ENCODE measurements at regions not wholly inside any gene's neighbourhood (a gene's known extent, or its start where the extent isn't known, plus 50 kb on each side); places are given as distances from the start of the nearest gene placed in this dataset.

DNA sequence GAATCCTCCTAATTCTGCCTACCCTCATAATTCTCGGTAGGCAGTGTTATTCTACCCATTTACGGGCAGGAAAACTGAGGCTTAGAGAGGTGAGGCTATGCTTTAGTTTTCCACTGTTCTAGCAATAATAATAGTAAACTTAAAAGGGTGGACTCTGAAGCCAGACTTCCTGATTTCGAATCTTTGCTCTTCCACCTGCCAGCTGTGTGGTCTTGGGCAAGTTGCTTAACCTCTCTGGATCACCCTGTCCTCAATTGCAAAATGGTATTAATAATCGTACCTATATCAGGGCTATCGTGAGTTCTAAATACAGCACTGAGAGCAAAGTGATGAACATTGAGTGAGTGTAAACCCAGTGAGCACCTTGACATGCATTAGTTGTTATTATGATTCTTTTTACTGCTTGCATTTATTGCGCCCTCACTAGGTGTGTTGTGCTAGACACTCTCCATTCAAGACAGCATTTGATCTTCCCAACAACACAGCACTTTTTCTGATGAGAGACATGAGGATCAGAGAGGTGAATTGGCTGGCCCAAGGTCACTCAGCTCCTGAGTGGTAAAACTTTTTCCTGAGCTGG is 102.3 kb upstream of the CSF3R start:
- H3K27ac ChIP-seq, result no peak overlapping the region
- intact Hi-C loops (cut with DNase I), result no loop called here
- no peaks in the 10 kb centered on the region for H3K36me3 ChIP-seq
- DNase-seq (ENCODE audit: low spot score), result no peak
- TF ChIP-seq POLR2A (IDR thresholded peaks at IDR 0.05) (no peak), POLR2AphosphoS5 (IDR thresholded peaks at IDR 0.05) (no peak)
- TF ChIP-seq, protein P1, sequence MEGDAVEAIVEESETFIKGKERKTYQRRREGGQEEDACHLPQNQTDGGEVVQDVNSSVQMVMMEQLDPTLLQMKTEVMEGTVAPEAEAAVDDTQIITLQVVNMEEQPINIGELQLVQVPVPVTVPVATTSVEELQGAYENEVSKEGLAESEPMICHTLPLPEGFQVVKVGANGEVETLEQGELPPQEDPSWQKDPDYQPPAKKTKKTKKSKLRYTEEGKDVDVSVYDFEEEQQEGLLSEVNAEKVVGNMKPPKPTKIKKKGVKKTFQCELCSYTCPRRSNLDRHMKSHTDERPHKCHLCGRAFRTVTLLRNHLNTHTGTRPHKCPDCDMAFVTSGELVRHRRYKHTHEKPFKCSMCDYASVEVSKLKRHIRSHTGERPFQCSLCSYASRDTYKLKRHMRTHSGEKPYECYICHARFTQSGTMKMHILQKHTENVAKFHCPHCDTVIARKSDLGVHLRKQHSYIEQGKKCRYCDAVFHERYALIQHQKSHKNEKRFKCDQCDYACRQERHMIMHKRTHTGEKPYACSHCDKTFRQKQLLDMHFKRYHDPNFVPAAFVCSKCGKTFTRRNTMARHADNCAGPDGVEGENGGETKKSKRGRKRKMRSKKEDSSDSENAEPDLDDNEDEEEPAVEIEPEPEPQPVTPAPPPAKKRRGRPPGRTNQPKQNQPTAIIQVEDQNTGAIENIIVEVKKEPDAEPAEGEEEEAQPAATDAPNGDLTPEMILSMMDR (IDR thresholded peaks at IDR 0.05), result no peak
- WGBS, result 80% methylated on average over 6 of the region's 6 CpGs
- no peaks in the 10 kb centered on the region for H3K9me3 ChIP-seq
- no peaks in the 10 kb centered on the region for H3K4me1 ChIP-seq (replicated peaks)
- peaks cover 12% of the 10 kb centered on the region for H3K27me3 ChIP-seq (replicated peaks; ENCODE audit: insufficient read depth)
- H3K4me3 ChIP-seq, result no peak overlapping the region

DNA sequence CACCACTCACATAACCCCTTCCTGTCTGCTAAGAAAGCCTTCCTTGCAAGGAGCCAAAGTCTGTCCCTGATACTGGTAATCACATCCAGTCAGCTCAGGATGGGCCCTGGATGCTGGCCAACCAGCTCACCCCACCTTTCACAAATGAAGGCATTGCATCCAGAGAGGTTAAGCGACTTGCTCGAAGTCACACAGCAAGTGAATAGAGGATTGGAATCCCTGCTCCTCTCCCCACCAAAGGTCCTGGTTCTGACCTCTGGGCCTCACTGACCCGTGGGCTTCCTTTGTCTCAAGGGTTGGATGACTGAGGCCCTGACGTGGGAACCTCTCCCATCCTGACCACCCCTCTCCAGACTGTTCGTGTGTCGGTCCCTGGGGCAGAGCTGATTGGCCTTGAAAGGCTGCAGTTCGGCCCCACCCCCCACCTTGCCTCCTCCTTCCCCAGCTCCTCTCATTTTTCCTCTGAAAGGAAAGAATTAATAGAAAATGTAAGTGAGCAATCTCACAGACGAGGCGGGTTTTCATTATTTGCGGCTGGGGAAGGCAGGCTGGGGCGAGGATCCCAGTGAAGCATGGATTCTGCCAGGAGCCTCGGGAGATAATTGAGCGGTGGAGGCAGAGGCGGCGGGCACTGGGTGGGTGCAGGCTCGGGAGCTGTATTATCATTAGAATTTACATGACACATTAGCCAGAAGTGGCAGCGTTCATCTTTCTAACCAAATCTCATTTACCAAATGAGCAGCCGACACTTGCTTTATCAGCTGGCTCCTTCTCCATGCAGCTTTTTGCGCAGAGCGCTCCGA is 101.5 kb upstream of the CSF3R start:
- Histone ChIP-seq H3K27ac (no peak overlapping the region), H3K4me3 (no peak overlapping the region), H3K27me3 (replicated peaks; ENCODE audit: insufficient read depth) (peaks cover 9% of the 10 kb centered on the region), H3K9me3 (no peaks in the 10 kb centered on the region), H3K36me3 (no peaks in the 10 kb centered on the region), H3K4me1 (replicated peaks) (no peaks in the 10 kb centered on the region)
- intact Hi-C loops (cut with DNase I), result no loop called here
- DNase-seq (ENCODE audit: low spot score), result no peak
- TF ChIP-seq, protein P1 (IDR thresholded peaks at IDR 0.05), result no peak
- TF ChIP-seq POLR2AphosphoS5 (IDR thresholded peaks at IDR 0.05) (no peak), POLR2A (IDR thresholded peaks at IDR 0.05) (no peak)
- WGBS, result 61% methylated on average over 21 of the region's 21 CpGs

DNA sequence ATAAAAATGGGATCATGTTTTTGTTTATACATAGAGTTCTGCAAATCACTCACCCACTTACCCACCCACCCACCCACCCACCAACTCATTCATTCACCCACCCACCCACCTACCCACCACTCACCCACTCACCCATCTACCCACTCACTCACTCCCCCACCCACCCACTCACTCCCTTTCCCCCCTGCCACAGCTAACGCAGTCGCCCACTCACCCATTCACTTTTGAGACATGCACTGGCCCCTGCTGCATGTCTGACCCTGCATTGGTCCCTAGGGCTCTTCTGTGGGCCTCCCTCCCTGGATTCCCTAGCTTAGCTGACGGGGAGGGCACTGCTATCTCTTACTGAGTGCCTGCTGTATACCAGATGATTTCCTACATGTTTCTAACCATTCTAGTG is 100.4 kb upstream of the CSF3R start:
- no peaks in the 10 kb centered on the region for H3K9me3 ChIP-seq
- intact Hi-C loops (cut with DNase I), result no loop called here
- TF ChIP-seq POLR2A (IDR thresholded peaks at IDR 0.05), result no peak
- TF ChIP-seq POLR2AphosphoS5 (IDR thresholded peaks at IDR 0.05), result no peak
- TF ChIP-seq, protein P1 (IDR thresholded peaks at IDR 0.05), result no peak
- H3K4me3 ChIP-seq, result no peak overlapping the region
- H3K36me3 ChIP-seq, result no peaks in the 10 kb centered on the region
- DNase-seq (ENCODE audit: low spot score), result no peak
- H3K4me1 ChIP-seq (replicated peaks), result no peaks in the 10 kb centered on the region
- H3K27me3 ChIP-seq (replicated peaks; ENCODE audit: insufficient read depth), result peaks cover 7% of the 10 kb centered on the region
- H3K27ac ChIP-seq, result no peak overlapping the region
- WGBS, result 90% methylated on average over 3 of the region's 3 CpGs

GRCh38 chr1:36582066-36582755 is 99.5 kb upstream of the CSF3R start:
- H3K27ac ChIP-seq, result no peak overlapping the region
- intact Hi-C loops (cut with DNase I), result no loop called here
- TF ChIP-seq POLR2AphosphoS5 (IDR thresholded peaks at IDR 0.05) (no peak), POLR2A (IDR thresholded peaks at IDR 0.05) (no peak)
- TF ChIP-seq, protein P1 (IDR thresholded peaks at IDR 0.05), result no peak
- peaks cover 7% of the 10 kb centered on the region for H3K27me3 ChIP-seq (replicated peaks; ENCODE audit: insufficient read depth)
- no peak for DNase-seq (ENCODE audit: low spot score)
- WGBS, result 63% methylated on average over 12 of the region's 12 CpGs
- H3K4me3 ChIP-seq, result no peak overlapping the region
- no peaks in the 10 kb centered on the region for H3K9me3 ChIP-seq
- no peaks in the 10 kb centered on the region for H3K4me1 ChIP-seq (replicated peaks)
- no peaks in the 10 kb centered on the region for H3K36me3 ChIP-seq

Measured in prostate gland (tissue), 2 donors.